ENCODE measurements at regions not wholly inside any gene's neighbourhood (a gene's known extent, or its start where the extent isn't known, plus 50 kb on each side); places are given as distances from the start of the nearest gene placed in this dataset.
"Not testable (repeated sequence)": the region's sequence is repeated elsewhere in the genome, so short reads cannot be mapped to it uniquely, and the experiment has no call there.

DNA sequence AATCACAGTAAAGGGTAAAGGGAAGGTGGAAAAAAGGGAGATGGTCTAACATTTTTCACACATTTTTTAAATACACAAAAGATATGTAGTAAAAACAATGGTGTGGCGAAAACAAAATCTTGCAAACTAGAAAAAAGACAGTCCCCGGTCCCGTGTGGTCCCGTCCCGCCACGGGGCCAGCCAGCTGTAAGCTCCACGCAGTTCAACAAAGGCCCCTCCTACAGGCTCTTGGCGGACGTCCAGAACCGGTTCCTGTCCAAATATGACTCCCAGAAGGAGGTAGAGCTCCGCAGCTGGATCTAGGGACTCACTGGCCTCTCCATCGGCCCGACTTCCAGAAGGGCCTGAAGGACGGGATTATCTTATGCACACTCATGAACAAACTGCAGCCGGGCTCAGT is 216.9 kb downstream of the POTED start:
- not testable (repeated sequence) for DNase-seq (ENCODE audit: low read depth)

DNA sequence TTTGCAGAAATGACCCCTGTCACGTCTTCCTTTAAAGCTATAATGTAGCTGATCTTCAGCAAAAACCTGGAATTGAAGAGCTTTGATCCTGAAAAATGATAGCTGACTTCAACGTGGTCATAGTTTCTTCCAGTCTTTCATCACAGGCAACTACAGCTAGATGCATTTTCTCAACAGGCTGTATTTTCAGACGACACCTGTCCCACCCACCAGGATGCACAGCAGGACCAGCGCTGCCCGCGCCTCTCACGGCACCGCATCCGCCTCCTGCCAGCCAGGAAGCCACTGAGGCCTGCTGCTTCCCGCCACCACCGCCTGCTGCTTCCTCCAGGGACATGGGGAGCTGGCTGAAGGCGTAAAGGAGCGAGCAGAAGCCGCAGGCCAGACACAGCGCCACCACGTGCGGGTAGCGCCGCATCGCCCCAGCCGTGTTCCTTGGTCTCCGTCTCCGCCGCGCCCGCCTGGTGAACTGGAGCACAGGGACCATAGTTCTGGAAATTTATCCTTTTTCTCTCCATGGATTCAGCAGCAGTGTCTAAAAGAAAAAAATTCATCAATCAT is 215.7 kb downstream of the POTED start:
- DNase-seq (ENCODE audit: low read depth), result not testable (repeated sequence)

DNA sequence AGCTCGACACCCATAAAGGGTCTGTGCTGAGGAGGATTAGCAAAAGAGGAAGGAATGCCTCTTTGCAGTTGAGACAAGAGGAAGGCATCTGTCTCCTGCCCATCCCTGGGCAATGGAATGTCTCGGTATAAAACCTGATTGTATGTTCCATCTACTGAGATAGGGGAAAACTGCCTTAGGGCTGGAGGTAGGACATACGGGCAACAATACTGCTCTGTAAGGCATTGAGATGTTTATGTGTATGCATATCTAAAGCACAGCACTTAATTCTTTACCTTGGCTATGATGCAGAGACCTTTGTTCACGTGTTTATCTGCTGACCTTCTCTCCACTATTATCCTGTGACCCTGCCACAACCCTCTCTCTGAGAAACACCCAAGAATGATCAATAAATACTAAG is 210.7 kb downstream of the POTED start:
- not testable (repeated sequence) for DNase-seq (ENCODE audit: low read depth)

DNA sequence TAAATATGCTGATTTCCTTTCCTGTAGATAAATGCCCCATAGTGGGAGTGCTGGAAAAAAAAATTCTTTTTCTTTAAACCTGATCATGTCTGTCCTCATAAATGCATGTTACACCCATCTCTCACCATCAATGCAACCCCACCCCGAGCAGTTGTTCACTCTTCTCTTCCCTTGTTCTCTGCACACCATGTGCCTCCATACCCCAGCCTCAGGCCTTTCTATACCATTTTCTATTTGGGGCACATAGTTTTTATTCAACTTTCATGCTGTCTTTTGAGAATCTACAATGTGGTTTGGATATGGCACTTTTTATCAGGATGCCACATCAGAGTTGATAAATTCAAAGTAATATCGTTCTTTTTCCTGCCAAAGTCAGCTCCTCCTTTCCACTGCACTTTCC is 202.6 kb downstream of the POTED start:
- not testable (repeated sequence) for DNase-seq (ENCODE audit: low read depth)

DNA sequence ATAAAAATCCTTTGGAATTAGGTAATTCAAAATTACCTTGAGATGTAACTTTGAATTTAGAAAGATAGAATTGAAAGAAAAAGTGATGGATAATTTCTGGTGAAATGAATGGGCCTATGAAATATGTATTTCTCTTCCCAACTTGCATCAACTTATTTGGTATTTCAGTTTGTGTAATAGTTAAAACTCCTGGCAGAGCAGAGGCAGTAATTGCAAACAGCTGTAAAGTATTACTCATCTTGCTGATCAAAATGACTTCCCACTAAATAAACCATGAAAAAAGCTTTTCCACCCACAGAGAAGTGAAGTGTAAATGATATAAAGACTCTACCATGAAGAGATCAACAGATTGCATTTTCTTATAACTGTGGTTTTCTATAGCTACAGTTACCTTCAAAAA is 201.0 kb downstream of the POTED start:
- not testable (repeated sequence) for DNase-seq (ENCODE audit: low read depth)

DNA sequence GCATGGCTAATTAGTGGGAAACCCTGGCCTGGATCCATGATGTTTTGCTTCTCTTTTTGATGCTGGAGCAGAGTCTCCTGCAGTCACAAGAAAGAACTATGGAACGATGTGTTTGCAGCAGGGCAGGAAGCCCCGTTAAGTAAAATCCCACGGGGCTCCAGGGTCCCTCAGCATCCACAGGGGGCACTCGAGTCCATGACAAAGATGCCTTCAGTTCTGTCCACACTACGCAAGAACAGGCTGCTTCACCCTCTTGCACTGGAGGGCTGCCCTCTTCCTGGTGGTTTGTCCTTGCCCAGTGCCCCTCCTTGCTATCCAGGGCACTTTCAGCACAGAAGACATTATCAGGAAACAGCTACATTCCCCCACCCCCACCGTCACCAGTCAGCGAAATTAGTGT is 196.9 kb downstream of the POTED start:
- DNase-seq (ENCODE audit: low read depth), result not testable (repeated sequence)

DNA sequence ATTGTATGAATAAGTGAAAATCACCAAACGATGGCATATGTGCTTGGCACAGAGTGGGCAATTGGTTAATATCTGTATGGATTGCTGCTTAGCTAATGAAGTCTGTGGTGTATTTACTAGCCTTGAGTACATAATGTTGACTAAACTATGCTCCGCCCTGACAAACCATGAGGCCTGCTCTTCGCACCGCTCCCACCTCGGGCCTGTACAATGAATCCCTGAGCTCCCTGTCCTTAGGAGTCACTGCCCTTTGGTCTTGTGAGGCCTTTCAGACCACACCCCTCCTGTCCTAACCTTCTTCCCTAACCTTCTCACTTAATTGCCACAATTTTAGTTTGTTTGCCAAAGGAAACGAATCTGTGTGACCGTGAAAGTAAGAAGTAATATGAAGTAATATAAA is 193.2 kb downstream of the POTED start:
- DNase-seq (ENCODE audit: low read depth), result not testable (repeated sequence)
